Retinal pigment epithelial cell (primary cell): ENCODE measurements at regions not wholly inside any gene's neighbourhood (a gene's known extent, or its start where the extent isn't known, plus 50 kb on each side); places are given as distances from the start of the nearest gene placed in this dataset.

ENCODE experiments used
- DNase-seq: peaks from one replicate; pipeline ENCODE4 v3.0.0-alpha.2; 2010; ENCODE audit warnings: low read depth
- H3K4me3 ChIP-seq: 2 replicates; pipeline ENCODE4 v1.5.1; 2011; ENCODE audit warnings: mild to moderate bottlenecking, low read length, control low read depth, moderate library complexity
- CTCF ChIP-seq: conservative IDR thresholded peaks from 2 replicates; pipeline ENCODE4 v1.5.1; 2011; ENCODE audit warnings: low read depth, low read length, control low read depth, inconsistent platforms

GRCh38 chr5:143624465-143624864 lies 187.5 kb upstream of the HMHB1 start:
- DNase-seq = no peak
- no peak overlapping the region for H3K4me3 ChIP-seq
- TF ChIP-seq CTCF = no peak

GRCh38 chr5:143619040-143619439 lies 192.9 kb upstream of the HMHB1 start:
- no peak overlapping the region for H3K4me3 ChIP-seq
- no peak for DNase-seq
- TF ChIP-seq CTCF = no peak

- no peak overlapping the region for H3K4me3 ChIP-seq
- no peak for TF ChIP-seq CTCF
- DNase-seq = no peak
Measured at GRCh38 chr5:143618141-143618540, 193.8 kb upstream of the HMHB1 start.

- TF ChIP-seq CTCF = no peak
- no peak overlapping the region for H3K4me3 ChIP-seq
- no peak for DNase-seq
Measured at GRCh38 chr5:143614831-143615230, 197.1 kb upstream of the HMHB1 start.

- no peak overlapping the region for H3K4me3 ChIP-seq
- TF ChIP-seq CTCF = no peak
- DNase-seq = no peak
Measured at GRCh38 chr5:143613329-143613728, 198.6 kb upstream of the HMHB1 start.

GRCh38 chr5:143610946-143611345 lies 201.0 kb upstream of the HMHB1 start:
- TF ChIP-seq CTCF = no peak

GRCh38 chr5:143606043-143606752 lies 202.7 kb upstream of the NR3C1 start:
- H3K4me3 ChIP-seq = no peak overlapping the region
- no peak for TF ChIP-seq CTCF
- no peak for DNase-seq

More at GRCh38 chr5:143610946-143611345, 201.0 kb upstream of the HMHB1 start:
- no peak for DNase-seq
- no peak overlapping the region for H3K4me3 ChIP-seq
